ENCODE measurements at regions not wholly inside any gene's neighbourhood (a gene's known extent, or its start where the extent isn't known, plus 50 kb on each side); places are given as distances from the start of the nearest gene placed in this dataset.

DNA sequence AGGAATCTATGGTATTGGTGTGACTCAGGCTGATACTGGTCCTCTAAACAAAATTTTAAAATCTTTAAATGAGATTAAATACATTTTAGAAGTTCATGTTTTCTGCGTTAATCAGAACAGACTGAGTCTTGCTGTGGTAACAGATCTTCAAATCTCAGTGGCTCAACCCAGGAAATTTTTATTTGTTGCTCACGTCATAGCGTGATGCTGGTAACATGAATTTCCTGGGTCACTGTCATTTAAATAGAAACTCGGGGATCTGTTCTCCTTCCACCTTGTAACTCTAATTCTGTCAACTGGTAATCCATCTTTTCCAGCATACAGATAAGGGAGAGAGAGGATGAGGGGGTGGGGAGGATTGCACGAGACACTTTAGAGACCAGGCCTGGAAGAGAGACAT, 90.0 kb downstream of the CDC42EP3 start:
- Histone ChIP-seq H2AFZ (replicated peaks; ENCODE audit: low read length, poor library complexity) (no peak overlapping the region), H3K27ac (ENCODE audit: insufficient read depth, low read length) (no peak overlapping the region), H3K56ac (ENCODE audit: extremely low read depth, insufficient read depth, low read length) (no peak overlapping the region), H4K20me1 (ENCODE audit: insufficient read depth, low read length) (peaks cover 3% of the 10 kb centered on the region; the same call in 1 of the 2 replicates), H2BK120ac (ENCODE audit: low read depth, low read length) (no peak overlapping the region), H4K8ac (ENCODE audit: low read depth in 2 of 2, low read length in 2 of 2) (no peak overlapping the region), H3K36me3 (ENCODE audit: control insufficient read depth, insufficient read depth, low read length) (no peaks in the 10 kb centered on the region), H3K14ac (replicated peaks; ENCODE audit: low read depth, low read length) (no peak overlapping the region), H3K18ac (ENCODE audit: low read depth, low read length) (no peak overlapping the region; the same call in 1 of the 2 replicates), H3K4me1 (ENCODE audit: control insufficient read depth, insufficient read depth, low read length) (peaks cover 19% of the 10 kb centered on the region), H2AK5ac (ENCODE audit: low read depth, low read length) (no peak overlapping the region), H3K9ac (ENCODE audit: low read depth, low read length) (no peak overlapping the region), H4K5ac (ENCODE audit: low read depth, low read length) (no peak overlapping the region), H2BK15ac (ENCODE audit: low read depth, low read length) (no peak overlapping the region), H2BK5ac (ENCODE audit: low read depth, low read length, poor library complexity, severe bottlenecking) (no peak overlapping the region), H2BK20ac (ENCODE audit: low read depth, low read length) (no peak overlapping the region; the same call in 1 of the 2 replicates), H3K9me1 (ENCODE audit: insufficient read depth, low read length) (peaks cover 8% of the 10 kb centered on the region), H3K23ac (ENCODE audit: low read depth, low read length) (no peak overlapping the region), H3K27me3 (ENCODE audit: control insufficient read depth, insufficient read depth, low read length) (no peaks in the 10 kb centered on the region), H3K4ac (ENCODE audit: low read depth, low read length) (no peak overlapping the region), H2AK9ac (replicated peaks; ENCODE audit: low read depth, low read length, poor library complexity) (no peak overlapping the region), H3K9me3 (ENCODE audit: control insufficient read depth, insufficient read depth, low read length) (no peaks in the 10 kb centered on the region), H3K79me1 (ENCODE audit: low read depth in 1 of 2, low read length in 2 of 2) (no peaks in the 10 kb centered on the region), H3K4me2 (ENCODE audit: low read depth, low read length) (no peak overlapping the region), H4K91ac (ENCODE audit: insufficient read depth, low read depth, low read length) (no peak overlapping the region), H3K4me3 (ENCODE audit: insufficient read depth, low read depth, low read length) (no peak overlapping the region)
- in situ Hi-C loops (cut with MboI; ENCODE audit: low sequenced_read_pairs), result no loop called here
- intact Hi-C loops (cut with micrococcal nuclease), result no loop called here
- WGBS, 2 experiments (ENCODE audit: extremely low coverage in 2 of 2, insufficient read length in 1 of 2), result 100% methylated on average over 1 of the region's 5 CpGs; no CpG with 5 or more reads in 1 of the 2 experiments
- DNase-seq (no peak), ATAC-seq (ENCODE audit: low read depth) (no peak)
- no peak for TF ChIP-seq MAFK (IDR thresholded peaks at IDR 0.05; ENCODE audit: low read depth, low read length)
- no peak for TF ChIP-seq RFX5 (IDR thresholded peaks at IDR 0.05; ENCODE audit: low read depth, low read length)
- no peak for TF ChIP-seq CHD1 (IDR thresholded peaks at IDR 0.05; ENCODE audit: low read depth, low read length)
- no peak for TF ChIP-seq MAZ (IDR thresholded peaks at IDR 0.05; ENCODE audit: borderline replicate concordance, low read depth, low read length)
- TF ChIP-seq BHLHE40 (IDR thresholded peaks at IDR 0.05; ENCODE audit: low read depth, low read length), result no peak
- TF ChIP-seq, protein P1, sequence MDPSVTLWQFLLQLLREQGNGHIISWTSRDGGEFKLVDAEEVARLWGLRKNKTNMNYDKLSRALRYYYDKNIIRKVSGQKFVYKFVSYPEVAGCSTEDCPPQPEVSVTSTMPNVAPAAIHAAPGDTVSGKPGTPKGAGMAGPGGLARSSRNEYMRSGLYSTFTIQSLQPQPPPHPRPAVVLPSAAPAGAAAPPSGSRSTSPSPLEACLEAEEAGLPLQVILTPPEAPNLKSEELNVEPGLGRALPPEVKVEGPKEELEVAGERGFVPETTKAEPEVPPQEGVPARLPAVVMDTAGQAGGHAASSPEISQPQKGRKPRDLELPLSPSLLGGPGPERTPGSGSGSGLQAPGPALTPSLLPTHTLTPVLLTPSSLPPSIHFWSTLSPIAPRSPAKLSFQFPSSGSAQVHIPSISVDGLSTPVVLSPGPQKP (IDR thresholded peaks at IDR 0.05; ENCODE audit: borderline replicate concordance, low read depth, low read length), result no peak
- ChIA-PET POLR2A (ENCODE audit: unreplicated experiment) (no interaction called here), CTCF (no interaction called here)
- BruUV-seq (replicated peaks), result no TSS peak
- dilution Hi-C loops (cut with HindIII; ENCODE audit: low sequenced_read_pairs, unreplicated experiment), result no loop called here

Data from IMR-90 (cell line).